HEK293 (cell line): ENCODE measurements at regions not wholly inside any gene's neighbourhood (a gene's known extent, or its start where the extent isn't known, plus 50 kb on each side); places are given as distances from the start of the nearest gene placed in this dataset.

Experiments
- CTCF ChIP-seq: fragments of 450-650 bp; formaldehyde crosslinking; IDR thresholded peaks from 2 replicates; pipeline ENCODE4 v1.5.1; 2016; ENCODE audit warnings: missing biosample characterization, missing genetic modification characterization
- SP2 ChIP-seq: fragments of 450-650 bp; formaldehyde crosslinking; IDR thresholded peaks from 2 replicates; pipeline ENCODE4 v1.5.1; 2016; ENCODE audit warnings: missing biosample characterization, missing genetic modification characterization
- ZBTB7A ChIP-seq: fragments of 450-650 bp; formaldehyde crosslinking; IDR thresholded peaks from 2 replicates; pipeline ENCODE4 v1.5.1; 2016; ENCODE audit warnings: low read depth, missing biosample characterization, missing genetic modification characterization
- ZNF416 ChIP-seq: fragments of 450-650 bp; formaldehyde crosslinking; IDR thresholded peaks from 2 replicates; pipeline ENCODE4 v1.5.1; 2016; ENCODE audit warnings: missing biosample characterization, missing genetic modification characterization
- ZNF530 ChIP-seq: fragments of 450-650 bp; formaldehyde crosslinking; IDR thresholded peaks from 2 replicates; pipeline ENCODE4 v1.5.1; 2016; ENCODE audit warnings: low read depth, missing biosample characterization, missing genetic modification characterization
- ZNF660 ChIP-seq: fragments of 450-650 bp; IDR thresholded peaks from 2 replicates; pipeline ENCODE4 v1.5.1; 2018; ENCODE audit warnings: missing biosample characterization, mild to moderate bottlenecking, missing genetic modification characterization
- ZNF768 ChIP-seq: fragments of 450-650 bp; formaldehyde crosslinking; IDR thresholded peaks from 2 replicates; pipeline ENCODE4 v1.5.1; 2018; ENCODE audit warnings: missing biosample characterization, mild to moderate bottlenecking, missing genetic modification characterization
- ZNF776 ChIP-seq: fragments of 450-650 bp; formaldehyde crosslinking; IDR thresholded peaks from 2 replicates; pipeline ENCODE4 v1.5.0; 2017; ENCODE audit warnings: missing biosample characterization, missing genetic modification characterization, borderline replicate concordance
- ZNF792 ChIP-seq: fragments of 450-650 bp; formaldehyde crosslinking; IDR thresholded peaks from 2 replicates; pipeline ENCODE4 v1.5.1; 2016; ENCODE audit warnings: missing biosample characterization, missing genetic modification characterization

DNA sequence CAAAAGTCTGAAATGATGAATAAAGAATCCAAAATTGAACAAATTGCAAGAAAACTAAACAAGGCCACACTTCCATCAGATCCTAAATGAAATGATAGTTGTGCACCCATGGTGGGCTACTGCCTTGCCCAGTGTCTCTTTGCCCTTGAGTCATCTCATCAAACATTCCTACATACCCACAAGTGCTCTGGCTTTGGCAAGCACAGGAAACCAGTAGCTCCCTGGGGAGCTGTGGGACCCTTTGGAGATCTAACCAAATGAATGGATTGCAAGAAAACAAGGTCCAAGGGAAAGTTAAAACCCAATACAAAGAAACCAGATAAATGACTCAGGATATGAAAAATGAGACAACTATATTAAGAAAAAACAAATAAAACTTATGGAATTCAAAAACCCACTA, 129.8 kb upstream of the TMEM229A start:
- TF ChIP-seq CTCF (tag by site-specific recombination) (no peak), ZNF530 (no peak), ZNF416 (tag by site-specific recombination) (no peak), ZNF768 (tag by site-specific recombination) (no peak), ZNF776 (tag by site-specific recombination) (no peak), ZNF660 (no peak), ZBTB7A (tag by site-specific recombination) (no peak), ZNF792 (tag by site-specific recombination) (no peak), SP2 (no peak)
